ENCODE measurements at regions not wholly inside any gene's neighbourhood (a gene's known extent, or its start where the extent isn't known, plus 50 kb on each side); places are given as distances from the start of the nearest gene placed in this dataset.

GRCh38 chr4:54992266-54992665, 133.1 kb downstream of the KDR start:
- DNase-seq (ENCODE audit: low read depth, low spot score) = no peak

GRCh38 chr4:54988655-54989054, 136.7 kb downstream of the KDR start:
- no peak for DNase-seq (ENCODE audit: low read depth, low spot score)

- DNase-seq (ENCODE audit: low read depth, low spot score) = peak; percentile 88
Measured at GRCh38 chr4:54986095-54986846, 139.1 kb downstream of the KDR start.

GRCh38 chr4:54976682-54977081, 148.7 kb downstream of the KDR start:
- peak; percentile 39 for DNase-seq (ENCODE audit: low read depth, low spot score)

- DNase-seq (ENCODE audit: low read depth, low spot score) = no peak
Measured at GRCh38 chr4:54976031-54976430, 149.4 kb downstream of the KDR start.

GRCh38 chr4:54973784-54974183, 151.6 kb downstream of the KDR start:
- no peak for DNase-seq (ENCODE audit: low read depth, low spot score)

GRCh38 chr4:54971474-54971950, 153.9 kb downstream of the KDR start:
- peak; percentile 50 for DNase-seq (ENCODE audit: low read depth, low spot score)

GRCh38 chr4:54967289-54967688, 158.1 kb downstream of the KDR start:
- DNase-seq (ENCODE audit: low read depth, low spot score) = no peak

GRCh38 chr4:54961357-54961975, 163.9 kb downstream of the KDR start:
- no peak for DNase-seq (ENCODE audit: low read depth, low spot score)

- no peak for DNase-seq (ENCODE audit: low read depth, low spot score)
Measured at GRCh38 chr4:54959651-54960116, 165.7 kb downstream of the KDR start.

GRCh38 chr4:54959131-54959530, 166.3 kb downstream of the KDR start:
- DNase-seq (ENCODE audit: low read depth, low spot score) = no peak

- DNase-seq (ENCODE audit: low read depth, low spot score) = no peak
Measured at GRCh38 chr4:54958236-54958635, 167.2 kb downstream of the KDR start.

- DNase-seq (ENCODE audit: low read depth, low spot score) = no peak
Measured at GRCh38 chr4:54954656-54955388, 170.6 kb downstream of the KDR start.

- no peak for DNase-seq (ENCODE audit: low read depth, low spot score)
Measured at GRCh38 chr4:54946741-54947140, 178.7 kb downstream of the KDR start.

GRCh38 chr4:54945838-54946237, 179.6 kb downstream of the KDR start:
- no peak for DNase-seq (ENCODE audit: low read depth, low spot score)

- no peak for DNase-seq (ENCODE audit: low read depth, low spot score)
Measured at GRCh38 chr4:54942721-54943120, 182.7 kb downstream of the KDR start.

GRCh38 chr4:54941994-54942552, 183.3 kb downstream of the KDR start:
- no peak for DNase-seq (ENCODE audit: low read depth, low spot score)

GRCh38 chr4:54940996-54941865, 184.2 kb downstream of the KDR start:
- no peak for DNase-seq (ENCODE audit: low read depth, low spot score)

GRCh38 chr4:54937501-54937900, 187.9 kb downstream of the KDR start:
- DNase-seq (ENCODE audit: low read depth, low spot score) = no peak

- no peak for DNase-seq (ENCODE audit: low read depth, low spot score)
Measured at GRCh38 chr4:54933579-54933978, 191.8 kb downstream of the KDR start.

GRCh38 chr4:54930226-54930625, 195.2 kb downstream of the KDR start:
- no peak for DNase-seq (ENCODE audit: low read depth, low spot score)

Measured in ELF-1 (cell line).